Retinal pigment epithelial cell (primary cell): ENCODE measurements at regions not wholly inside any gene's neighbourhood (a gene's known extent, or its start where the extent isn't known, plus 50 kb on each side); places are given as distances from the start of the nearest gene placed in this dataset.

ENCODE experiments used
- DNase-seq: peaks from one replicate; pipeline ENCODE4 v3.0.0-alpha.2; 2010; ENCODE audit warnings: low read depth
- H3K4me3 ChIP-seq: 2 replicates; pipeline ENCODE4 v1.5.1; 2011; ENCODE audit warnings: mild to moderate bottlenecking, low read length, control low read depth, moderate library complexity
- CTCF ChIP-seq: conservative IDR thresholded peaks from 2 replicates; pipeline ENCODE4 v1.5.1; 2011; ENCODE audit warnings: low read depth, low read length, control low read depth, inconsistent platforms

GRCh38 chr3:20865803-20866202 lies 679.8 kb upstream of the SGO1 start:
- TF ChIP-seq CTCF = no peak

GRCh38 chr3:20861454-20861853 lies 675.4 kb upstream of the SGO1 start:
- H3K4me3 ChIP-seq = no peak overlapping the region
- no peak for DNase-seq
- no peak for TF ChIP-seq CTCF

More at GRCh38 chr3:20865803-20866202, 679.8 kb upstream of the SGO1 start:
- no peak for DNase-seq
- H3K4me3 ChIP-seq = no peak overlapping the region

- TF ChIP-seq CTCF = no peak
- H3K4me3 ChIP-seq = no peak overlapping the region
- DNase-seq = no peak
These were observed 671.6 kb upstream of the SGO1 start for GRCh38 chr3:20857636-20858035.

- DNase-seq = no peak
- no peak for TF ChIP-seq CTCF
- no peak overlapping the region for H3K4me3 ChIP-seq
These were observed 667.9 kb upstream of the SGO1 start for GRCh38 chr3:20853890-20854289.

GRCh38 chr3:20852712-20853111 lies 666.7 kb upstream of the SGO1 start:
- H3K4me3 ChIP-seq = no peak overlapping the region
- no peak for DNase-seq
- TF ChIP-seq CTCF = no peak

GRCh38 chr3:20849975-20850374 lies 664.0 kb upstream of the SGO1 start:
- no peak overlapping the region for H3K4me3 ChIP-seq
- TF ChIP-seq CTCF = no peak
- DNase-seq = no peak

GRCh38 chr3:20846832-20847231 lies 660.8 kb upstream of the SGO1 start:
- DNase-seq = no peak
- H3K4me3 ChIP-seq = no peak overlapping the region
- TF ChIP-seq CTCF = no peak
